ENCODE measurements at regions not wholly inside any gene's neighbourhood (a gene's known extent, or its start where the extent isn't known, plus 50 kb on each side); places are given as distances from the start of the nearest gene placed in this dataset.

GRCh38 chr1:14220324-14220723 is 378.2 kb upstream of the KAZN start:
- no peak for DNase-seq

- DNase-seq: no peak
Measured at GRCh38 chr1:14220811-14221210, 377.7 kb upstream of the KAZN start.

GRCh38 chr1:14222086-14222485 is 376.4 kb upstream of the KAZN start:
- DNase-seq: no peak

- no peak for DNase-seq
Measured at GRCh38 chr1:14228677-14229076, 369.8 kb upstream of the KAZN start.

GRCh38 chr1:14233510-14233909 is 365.0 kb upstream of the KAZN start:
- DNase-seq: no peak

- DNase-seq: no peak
Measured at GRCh38 chr1:14236097-14236496, 362.4 kb upstream of the KAZN start.

GRCh38 chr1:14238472-14239307 is 359.8 kb upstream of the KAZN start:
- DNase-seq: no peak

- DNase-seq: no peak
Measured at GRCh38 chr1:14240265-14240664, 358.2 kb upstream of the KAZN start.

- DNase-seq: no peak
Measured at GRCh38 chr1:14242123-14242522, 356.4 kb upstream of the KAZN start.

GRCh38 chr1:14242870-14243269 is 355.6 kb upstream of the KAZN start:
- DNase-seq: no peak

- DNase-seq: no peak
Measured at GRCh38 chr1:14245954-14246353, 352.5 kb upstream of the KAZN start.

- DNase-seq: no peak
Measured at GRCh38 chr1:14246471-14246870, 352.0 kb upstream of the KAZN start.

- no peak for DNase-seq
Measured at GRCh38 chr1:14247666-14248065, 350.8 kb upstream of the KAZN start.

GRCh38 chr1:14251871-14252270 is 346.6 kb upstream of the KAZN start:
- no peak for DNase-seq

- no peak for DNase-seq
Measured at GRCh38 chr1:14253676-14254075, 344.8 kb upstream of the KAZN start.

GRCh38 chr1:14254251-14254650 is 344.2 kb upstream of the KAZN start:
- no peak for DNase-seq

GRCh38 chr1:14255233-14255632 is 343.3 kb upstream of the KAZN start:
- no peak for DNase-seq

GRCh38 chr1:14255711-14256110 is 342.8 kb upstream of the KAZN start:
- no peak for DNase-seq

GRCh38 chr1:14259191-14259757 is 339.2 kb upstream of the KAZN start:
- no peak for DNase-seq

GRCh38 chr1:14260480-14260879 is 338.0 kb upstream of the KAZN start:
- DNase-seq: no peak

GRCh38 chr1:14261395-14261794 is 337.1 kb upstream of the KAZN start:
- DNase-seq: no peak

GRCh38 chr1:14262637-14263036 is 335.8 kb upstream of the KAZN start:
- no peak for DNase-seq

- peak in 1 of 2 experiments; percentile 33 for DNase-seq
Measured at GRCh38 chr1:14263225-14263624, 335.3 kb upstream of the KAZN start.

GRCh38 chr1:14263671-14264070 is 334.8 kb upstream of the KAZN start:
- peak in 1 of 2 experiments; percentile 34 for DNase-seq

GRCh38 chr1:14265495-14265894 is 333.0 kb upstream of the KAZN start:
- peak in 1 of 2 experiments; percentile 30 for DNase-seq

Measured in NCI-H446 (cell line).